MM.1S (cell line): ENCODE measurements at regions not wholly inside any gene's neighbourhood (a gene's known extent, or its start where the extent isn't known, plus 50 kb on each side); places are given as distances from the start of the nearest gene placed in this dataset.

Experiments used
- DNase-seq: peaks from one replicate; pipeline ENCODE4 v3.0.0-alpha.2; 2015
- H2AFZ ChIP-seq: fragments of 300-600 bp; sonication (generic); 2 replicates; pipeline ENCODE4 v1.6.0; 2016; ENCODE audit warnings: antibody characterized with exemption, low read length
- H3F3A ChIP-seq: fragments of 300-600 bp; sonication (generic); 2 replicates; pipeline ENCODE4 v1.6.1; 2016; ENCODE audit warnings: mild to moderate bottlenecking, antibody characterized with exemption, low read length, moderate library complexity, mixed read lengths; ENCODE audit not compliant: insufficient read depth
- H3K27ac ChIP-seq: fragments of 300-600 bp; sonication (generic); 2 replicates; pipeline ENCODE4 v1.5.1; 2016; ENCODE audit warnings: mild to moderate bottlenecking, low read length
- H3K27me3 ChIP-seq: fragments of 300-600 bp; sonication (generic); replicated peaks from 2 replicates; pipeline ENCODE4 v1.6.0; 2016; ENCODE audit warnings: low read length; ENCODE audit not compliant: insufficient read depth
- H3K36me3 ChIP-seq: fragments of 300-600 bp; sonication (generic); replicated peaks from 2 replicates; pipeline ENCODE4 v1.6.1; 2016; ENCODE audit warnings: mild to moderate bottlenecking, low read length, mixed read lengths; ENCODE audit not compliant: insufficient read depth
- H3K4me1 ChIP-seq: fragments of 300-600 bp; sonication (generic); 2 replicates; pipeline ENCODE4 v1.6.1; 2016; ENCODE audit warnings: low read length, mixed read lengths
- H3K4me2 ChIP-seq: fragments of 300-600 bp; sonication (generic); 2 replicates; pipeline ENCODE4 v1.6.0; 2016; ENCODE audit warnings: low read depth, low read length
- H3K4me3 ChIP-seq: fragments of 300-600 bp; sonication (generic); 2 replicates; pipeline ENCODE4 v1.5.1; 2016; ENCODE audit warnings: low read length, mixed read lengths
- H3K79me2 ChIP-seq: fragments of 300-600 bp; sonication (generic); 2 replicates; pipeline ENCODE4 v1.6.1; 2016; ENCODE audit warnings: mixed run types, low read length, mixed read lengths
- H3K9ac ChIP-seq: fragments of 300-600 bp; sonication (generic); 2 replicates; pipeline ENCODE4 v1.6.1; 2016; ENCODE audit warnings: low read length, mixed read lengths
- H3K9me2 ChIP-seq: fragments of 300-600 bp; sonication (generic); replicated peaks from 2 replicates; pipeline ENCODE4 v1.6.1; 2016; ENCODE audit warnings: mild to moderate bottlenecking, low read length, mixed read lengths; ENCODE audit not compliant: insufficient read depth
- H3K9me3 ChIP-seq: fragments of 300-600 bp; sonication (generic); replicated peaks from 2 replicates; pipeline ENCODE4 v1.6.1; 2016; ENCODE audit warnings: mild to moderate bottlenecking, low read length, mixed read lengths; ENCODE audit not compliant: insufficient read depth
- H4K20me1 ChIP-seq: fragments of 300-600 bp; sonication (generic); 2 replicates; pipeline ENCODE4 v1.6.1; 2016; ENCODE audit warnings: mild to moderate bottlenecking, low read length, moderate library complexity, mixed read lengths; ENCODE audit not compliant: insufficient read depth
- CTCF ChIP-seq: fragments of 300-600 bp; sonication (generic); IDR thresholded peaks from 2 replicates; pipeline ENCODE4 v1.5.1; 2016; ENCODE audit warnings: antibody characterized with exemption, low read length, mixed read lengths
- EZH2 ChIP-seq: fragments of 300-600 bp; sonication (generic); optimal IDR thresholded peaks from 2 replicates; pipeline ENCODE3; 2017; ENCODE audit warnings: low read depth, mild to moderate bottlenecking, antibody characterized with exemption, low read length, mixed read lengths
- EZH2phosphoT487 ChIP-seq: fragments of 300-600 bp; sonication (generic); IDR thresholded peaks from 2 replicates; pipeline ENCODE4 v1.6.1; 2018; ENCODE audit warnings: antibody characterized with exemption, low read length

GRCh38 chr13:94824601-94825000 lies 112.3 kb upstream of the SOX21 start:
- Histone ChIP-seq H3K4me3 (no peak overlapping the region), H3K36me3 (no peaks in the 10 kb centered on the region), H3K27me3 (no peaks in the 10 kb centered on the region), H3K9me2 (no peaks in the 10 kb centered on the region), H3K4me1 (no peaks in the 10 kb centered on the region), H3K27ac (no peak overlapping the region), H3K4me2 (no peak overlapping the region), H3K79me2 (no peaks in the 10 kb centered on the region), H3F3A (no peaks in the 10 kb centered on the region), H3K9ac (no peak overlapping the region), H4K20me1 (no peaks in the 10 kb centered on the region), H3K9me3 (no peaks in the 10 kb centered on the region), H2AFZ (no peak overlapping the region)
- TF ChIP-seq CTCF: no peak
- no peak for TF ChIP-seq EZH2phosphoT487
- TF ChIP-seq EZH2: no peak
- no peak for DNase-seq

- Histone ChIP-seq H3K4me3 (no peak overlapping the region), H3K9me2 (no peaks in the 10 kb centered on the region), H3K27me3 (no peaks in the 10 kb centered on the region), H3K79me2 (no peaks in the 10 kb centered on the region), H3K27ac (no peak overlapping the region), H3F3A (no peaks in the 10 kb centered on the region), H3K4me2 (no peak overlapping the region), H3K9ac (no peak overlapping the region), H3K9me3 (no peaks in the 10 kb centered on the region), H2AFZ (no peak overlapping the region), H3K36me3 (no peaks in the 10 kb centered on the region), H4K20me1 (no peaks in the 10 kb centered on the region), H3K4me1 (no peaks in the 10 kb centered on the region)
- TF ChIP-seq EZH2: no peak
- TF ChIP-seq CTCF: no peak
- TF ChIP-seq EZH2phosphoT487: no peak
- DNase-seq: no peak
These were observed 110.0 kb upstream of the SOX21 start for GRCh38 chr13:94822356-94822755.

- no peaks in the 10 kb centered on the region for H3K9me3 ChIP-seq
- H3K36me3 ChIP-seq: no peaks in the 10 kb centered on the region
- H3F3A ChIP-seq: no peaks in the 10 kb centered on the region
- no peaks in the 10 kb centered on the region for H3K9me2 ChIP-seq
- no peak overlapping the region for H3K4me3 ChIP-seq
- no peaks in the 10 kb centered on the region for H3K27me3 ChIP-seq
- TF ChIP-seq EZH2phosphoT487: no peak
- no peak for TF ChIP-seq EZH2
- no peak for TF ChIP-seq CTCF
- no peak overlapping the region for H3K9ac ChIP-seq
- no peaks in the 10 kb centered on the region for H3K4me1 ChIP-seq
- H3K27ac ChIP-seq: no peak overlapping the region
- DNase-seq: no peak
- no peak overlapping the region for H3K4me2 ChIP-seq
- no peaks in the 10 kb centered on the region for H4K20me1 ChIP-seq
- no peak overlapping the region for H2AFZ ChIP-seq
- H3K79me2 ChIP-seq: no peaks in the 10 kb centered on the region
These were observed 103.9 kb upstream of the SOX21 start for GRCh38 chr13:94816256-94816655.
